Panc1 (cell line): ENCODE measurements at regions not wholly inside any gene's neighbourhood (a gene's known extent, or its start where the extent isn't known, plus 50 kb on each side); places are given as distances from the start of the nearest gene placed in this dataset.

Experiments used
- ATAC-seq: fragments of 200-7000 bp; cut with Tn5 transposase; 2 replicates; pipeline ENCODE4 v1.9.1; 2020; ENCODE audit warnings: mild to moderate bottlenecking, moderate library complexity
- BruUV-seq: library from RNA; stranded (reverse); fragments of 400-500 nt; replicated peaks from 2 replicates; lab custom pipeline; 2021; lab: Mats Ljungman, UMichigan
- CTCF ChIA-PET: fragments of 300-600 bp; sonication (Branson Sonifier 250); formaldehyde crosslinking; loops from one replicate; lab custom pipeline; 2022; ENCODE audit warnings: antibody characterized with exemption; lab: Charles Lee
- POLR2A ChIA-PET: fragments of 300-600 bp; sonication (Branson Sonifier 250); formaldehyde crosslinking; loops from one replicate; lab custom pipeline; 2022; ENCODE audit warnings: antibody characterized with exemption; lab: Charles Lee
- DNase-seq: peaks from one replicate; pipeline ENCODE4 v3.0.0-alpha.2; 2010; ENCODE audit warnings: low read depth, low spot score
- H3K27ac ChIP-seq: 2 replicates; pipeline ENCODE4 v1.5.1; 2011; ENCODE audit warnings: mild to moderate bottlenecking, low read length, inconsistent platforms
- H3K27me3 ChIP-seq: fragments of 200-500 bp; sonication (Bioruptor generic); 2 replicates; pipeline ENCODE4 v1.6.0; 2014; ENCODE audit warnings: low read length, inconsistent platforms; ENCODE audit not compliant: control insufficient read depth, insufficient read depth
- H3K36me3 ChIP-seq: fragments of 200-500 bp; sonication (Bioruptor generic); 2 replicates; pipeline ENCODE4 v1.5.1; 2014; ENCODE audit warnings: inconsistent platforms, mild to moderate bottlenecking, low read length, moderate library complexity; ENCODE audit not compliant: control insufficient read depth, insufficient read depth
- H3K4me1 ChIP-seq: 2 replicates; pipeline ENCODE4 v1.5.1; 2011; ENCODE audit warnings: inconsistent platforms, mild to moderate bottlenecking, low read length, moderate library complexity; ENCODE audit not compliant: control insufficient read depth, insufficient read depth
- H3K4me3 ChIP-seq, 2 experiments: 2 replicates each; pipeline ENCODE4 v1.5.1; 2011 to 2012; ENCODE audit warnings: low read depth in 2 of 2, low read length in 2 of 2, mild to moderate bottlenecking in 2 of 2, inconsistent platforms in 1 of 2, moderate library complexity in 1 of 2
- H3K9me3 ChIP-seq: fragments of 200-500 bp; sonication (Bioruptor generic); 2 replicates; pipeline ENCODE4 v1.5.1; 2014; ENCODE audit warnings: low read depth, mild to moderate bottlenecking, inconsistent platforms, low read length, moderate library complexity; ENCODE audit not compliant: control insufficient read depth, insufficient read depth
- CTCF ChIP-seq: fragments of 450-650 bp; IDR thresholded peaks from 2 replicates; pipeline ENCODE4 v1.5.1; 2017; ENCODE audit warnings: mild to moderate bottlenecking
- POLR2AphosphoS5 ChIP-seq: IDR thresholded peaks from 2 replicates; pipeline ENCODE4 v1.6.1; 2012; ENCODE audit warnings: mild to moderate bottlenecking, low read depth, low read length, moderate library complexity
- REST ChIP-seq, 2 experiments: IDR thresholded peaks; 2 replicates each; pipeline ENCODE4 v1.6.1; 2011 to 2012; ENCODE audit warnings: low read depth in 2 of 2, control low read depth in 1 of 2, low read length in 1 of 2, mild to moderate bottlenecking in 1 of 2, moderate library complexity in 1 of 2; ENCODE audit not compliant: insufficient read depth in 1 of 2
- SIN3A ChIP-seq: IDR thresholded peaks from 2 replicates; pipeline ENCODE4 v1.6.1; 2012; ENCODE audit warnings: low read depth, mild to moderate bottlenecking, low read length, moderate library complexity, borderline replicate concordance; ENCODE audit not compliant: insufficient read depth
- TCF7L2 ChIP-seq: IDR thresholded peaks from 2 replicates; pipeline ENCODE4 v1.6.1; 2011; ENCODE audit warnings: mild to moderate bottlenecking, low read depth, low read length, inconsistent platforms
- in situ Hi-C: cut with HindIII; loops from 2 replicates; pipeline ENCODE4 v1.10.0; 2016; ENCODE audit warnings: low sequenced_read_pairs, low pct_unique_long_range_greater_than_20kb
- intact Hi-C: fragments of 100-400 bp; cut with micrococcal nuclease; formaldehyde crosslinking; loops from one replicate; pipeline ENCODE4 v1.10.0; 2022; ENCODE audit not compliant: unreplicated experiment

GRCh38 chr18:4638680-4639079, 183.6 kb upstream of the DLGAP1 start:
- no peak for TF ChIP-seq SIN3A
- no peak for TF ChIP-seq POLR2AphosphoS5
- TF ChIP-seq REST (IDR thresholded peaks at IDR 0.05; ENCODE audit: insufficient read depth in 1 of 2, low read depth in 2 of 2, low read length in 1 of 2) = no peak
- TF ChIP-seq TCF7L2 = no peak
- no peak for TF ChIP-seq CTCF
- H3K36me3 ChIP-seq = no peaks in the 10 kb centered on the region
- no TSS peak for BruUV-seq
- H3K4me3 ChIP-seq = no peak overlapping the region
- ATAC-seq (no peak), DNase-seq (no peak)
- H3K9me3 ChIP-seq = no peaks in the 10 kb centered on the region
- ChIA-PET POLR2A (no interaction called here), CTCF (no interaction called here)
- no peaks in the 10 kb centered on the region for H3K27me3 ChIP-seq
- intact Hi-C loops (no loop called here), in situ Hi-C loops (no loop called here)
- no peak overlapping the region for H3K27ac ChIP-seq
- no peaks in the 10 kb centered on the region for H3K4me1 ChIP-seq

- DNase-seq (no peak), ATAC-seq (no peak)
- Histone ChIP-seq H3K4me1 (no peaks in the 10 kb centered on the region), H3K9me3 (no peaks in the 10 kb centered on the region), H3K36me3 (no peaks in the 10 kb centered on the region), H3K4me3 (no peak overlapping the region), H3K27ac (no peak overlapping the region), H3K27me3 (no peaks in the 10 kb centered on the region)
- CTCF ChIA-PET = no interaction called here
- POLR2A ChIA-PET = no interaction called here
- TF ChIP-seq POLR2AphosphoS5 (no peak), REST (IDR thresholded peaks at IDR 0.05; ENCODE audit: insufficient read depth in 1 of 2, low read depth in 2 of 2, low read length in 1 of 2) (no peak), TCF7L2 (no peak), SIN3A (no peak), CTCF (no peak)
- intact Hi-C loops = no loop called here
- no TSS peak for BruUV-seq
- in situ Hi-C loops = no loop called here
Observed at GRCh38 chr18:4637876-4638275, 182.8 kb upstream of the DLGAP1 start.
